ENCODE measurements at regions not wholly inside any gene's neighbourhood (a gene's known extent, or its start where the extent isn't known, plus 50 kb on each side); places are given as distances from the start of the nearest gene placed in this dataset.
"Not testable (repeated sequence)": the region's sequence is repeated elsewhere in the genome, so short reads cannot be mapped to it uniquely, and the experiment has no call there.

DNA sequence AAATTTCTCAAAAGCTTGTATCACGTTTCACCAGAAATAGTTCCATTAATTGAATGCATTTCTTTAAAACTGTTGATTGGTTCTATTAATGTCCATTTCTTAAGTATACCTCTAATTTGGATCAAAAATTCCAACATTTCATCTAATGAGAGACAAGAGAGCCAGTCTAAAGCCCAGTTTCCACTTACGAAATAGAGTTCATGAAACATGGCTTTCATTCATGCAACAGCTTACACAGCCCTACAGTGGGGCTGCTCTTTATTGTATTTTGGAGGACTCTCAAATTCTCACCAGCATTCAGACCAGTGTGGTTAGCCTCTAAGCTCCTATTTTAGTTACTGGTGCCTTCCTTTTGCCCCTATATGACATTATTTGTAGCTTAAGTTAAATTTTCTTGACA, 566.9 kb upstream of the RGMB start:
- no peak for TF ChIP-seq JUND (IDR thresholded peaks at IDR 0.05; ENCODE audit: low read depth)
- DNase-seq (ENCODE audit: low read depth in 1 of 2, low spot score in 1 of 2): no peak
- in situ Hi-C loops (cut with HindIII; ENCODE audit: low pct_unique_long_range_greater_than_20kb, low sequenced_read_pairs): no loop called here

DNA sequence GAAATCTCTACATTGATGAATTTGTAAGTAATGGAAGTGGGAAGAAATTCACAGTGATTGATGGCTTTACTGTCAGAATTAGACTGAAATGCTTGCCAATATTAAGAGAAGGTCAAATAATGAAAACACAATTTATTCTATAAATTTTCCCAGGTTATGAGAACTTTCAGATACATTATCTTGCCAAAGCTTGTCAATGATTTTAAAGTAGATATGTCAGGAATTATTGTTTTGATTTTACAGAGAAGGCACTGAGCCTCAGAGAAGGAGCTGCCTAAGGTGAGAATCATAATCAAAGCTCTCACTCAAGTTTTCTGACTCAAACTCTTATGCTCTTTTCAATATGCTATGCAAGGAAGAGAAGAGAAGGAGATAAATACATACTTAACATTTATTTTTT, 564.0 kb upstream of the RGMB start:
- TF ChIP-seq JUND (IDR thresholded peaks at IDR 0.05; ENCODE audit: low read depth): no peak
- DNase-seq (ENCODE audit: low read depth in 1 of 2, low spot score in 1 of 2): no peak
- in situ Hi-C loops (cut with HindIII; ENCODE audit: low pct_unique_long_range_greater_than_20kb, low sequenced_read_pairs): no loop called here

DNA sequence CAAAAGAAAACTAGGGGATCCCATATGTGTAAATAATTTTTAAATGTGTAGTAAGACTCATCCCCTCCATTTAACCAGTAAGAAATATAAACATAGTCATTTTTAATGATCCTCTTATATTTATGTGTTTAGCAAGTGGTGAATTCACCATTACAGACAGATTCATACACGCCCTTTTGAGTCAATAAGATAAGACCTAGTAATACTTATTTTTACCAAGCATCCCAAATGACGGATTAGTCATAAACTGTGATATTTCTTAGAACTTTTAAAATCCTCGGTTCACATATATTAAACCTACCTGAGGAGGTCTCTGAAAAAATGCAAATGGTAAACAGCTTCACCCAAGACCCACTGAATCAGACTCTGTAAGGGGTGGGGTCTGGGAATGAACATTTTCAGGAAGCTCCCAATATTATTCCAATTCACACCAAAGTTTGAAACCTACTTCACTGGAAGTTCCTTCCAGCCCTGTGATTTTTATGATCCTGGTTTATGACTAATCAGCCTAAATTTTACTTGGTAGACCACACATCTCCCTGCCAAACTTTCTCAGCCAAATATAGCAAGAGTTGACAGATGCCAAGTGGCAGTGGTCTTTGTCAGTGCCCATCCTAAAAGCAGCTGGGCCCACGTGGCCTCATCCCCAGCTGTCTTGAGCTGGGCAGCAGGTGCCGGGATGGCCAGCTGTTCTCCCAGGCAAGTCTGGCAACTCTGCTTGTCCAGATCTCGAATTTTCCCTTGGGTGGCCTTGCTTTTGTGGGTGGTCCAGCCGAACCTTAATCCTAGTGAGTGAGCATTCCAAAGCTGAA, 559.0 kb upstream of the RGMB start:
- in situ Hi-C loops (cut with HindIII; ENCODE audit: low pct_unique_long_range_greater_than_20kb, low sequenced_read_pairs): no loop called here

DNA sequence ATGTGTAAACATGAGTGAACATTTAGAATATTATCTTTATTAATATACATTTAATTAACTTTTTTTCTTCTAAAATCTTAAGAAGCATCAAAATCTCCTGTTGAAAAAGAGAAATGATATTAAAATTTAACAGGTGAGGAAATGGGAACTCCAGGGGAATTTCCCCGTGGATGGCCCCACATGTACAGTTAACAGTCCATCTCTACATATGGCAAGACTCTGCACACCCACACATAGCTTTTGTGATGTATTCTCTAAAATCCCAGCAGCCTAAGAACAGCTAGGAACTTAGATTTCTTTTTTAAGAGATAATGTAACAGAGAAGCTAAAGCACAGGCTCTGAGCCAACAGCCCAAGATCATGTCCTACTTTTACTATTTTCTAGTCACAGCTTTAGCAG, 556.3 kb upstream of the RGMB start:
- TF ChIP-seq JUND (IDR thresholded peaks at IDR 0.05; ENCODE audit: low read depth): no peak
- in situ Hi-C loops (cut with HindIII; ENCODE audit: low pct_unique_long_range_greater_than_20kb, low sequenced_read_pairs): no loop called here
- DNase-seq (ENCODE audit: low read depth in 1 of 2, low spot score in 1 of 2): no peak

More for the DNA sequence above, 559.0 kb upstream of the RGMB start:
- no peak for TF ChIP-seq JUND (IDR thresholded peaks at IDR 0.05; ENCODE audit: low read depth)
- DNase-seq (ENCODE audit: low read depth in 1 of 2, low spot score in 1 of 2): no peak

DNA sequence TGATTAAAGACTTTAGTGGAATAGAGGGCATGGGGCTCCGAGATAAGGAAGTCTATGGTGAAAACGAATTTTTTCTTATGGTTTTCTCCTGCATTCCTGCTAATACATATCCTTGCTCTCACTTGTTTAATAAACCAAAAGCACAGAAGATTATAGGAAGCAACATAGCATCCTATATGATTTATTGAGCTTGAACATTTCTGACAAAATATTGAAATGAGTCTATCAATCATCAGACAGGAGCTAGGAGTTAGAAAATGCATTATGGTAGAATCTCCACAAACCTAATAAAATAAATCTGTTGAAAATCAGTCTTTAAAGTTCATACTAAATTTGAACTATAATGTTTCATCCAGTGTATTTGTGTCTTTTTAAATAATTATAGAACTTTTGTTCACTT, 554.6 kb upstream of the RGMB start:
- TF ChIP-seq JUND (IDR thresholded peaks at IDR 0.05; ENCODE audit: low read depth): no peak
- no peak for DNase-seq (ENCODE audit: low read depth in 1 of 2, low spot score in 1 of 2)
- in situ Hi-C loops (cut with HindIII; ENCODE audit: low pct_unique_long_range_greater_than_20kb, low sequenced_read_pairs): no loop called here

DNA sequence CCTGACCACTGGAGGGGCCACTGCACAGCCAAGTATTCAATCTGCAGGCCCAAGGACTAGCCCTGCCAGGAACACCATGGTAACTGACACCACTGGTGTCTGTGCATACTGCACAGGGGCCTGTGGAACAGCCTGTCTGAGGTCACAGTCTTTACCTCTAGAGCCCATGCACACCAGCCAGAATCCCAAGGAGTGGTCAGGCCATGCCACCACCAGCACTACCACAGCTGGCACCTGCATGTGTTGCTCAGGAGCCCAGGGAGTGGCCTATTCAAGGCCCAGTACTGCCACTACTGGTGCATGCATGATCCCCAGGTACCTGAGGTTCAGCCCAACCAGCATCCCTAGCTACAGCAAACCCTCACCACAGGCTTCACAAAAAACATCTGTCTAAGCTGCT, 546.0 kb upstream of the RGMB start:
- no peak for TF ChIP-seq JUND (IDR thresholded peaks at IDR 0.05; ENCODE audit: low read depth)
- in situ Hi-C loops (cut with HindIII; ENCODE audit: low pct_unique_long_range_greater_than_20kb, low sequenced_read_pairs): no loop called here
- DNase-seq (ENCODE audit: low read depth in 1 of 2, low spot score in 1 of 2): no peak

DNA sequence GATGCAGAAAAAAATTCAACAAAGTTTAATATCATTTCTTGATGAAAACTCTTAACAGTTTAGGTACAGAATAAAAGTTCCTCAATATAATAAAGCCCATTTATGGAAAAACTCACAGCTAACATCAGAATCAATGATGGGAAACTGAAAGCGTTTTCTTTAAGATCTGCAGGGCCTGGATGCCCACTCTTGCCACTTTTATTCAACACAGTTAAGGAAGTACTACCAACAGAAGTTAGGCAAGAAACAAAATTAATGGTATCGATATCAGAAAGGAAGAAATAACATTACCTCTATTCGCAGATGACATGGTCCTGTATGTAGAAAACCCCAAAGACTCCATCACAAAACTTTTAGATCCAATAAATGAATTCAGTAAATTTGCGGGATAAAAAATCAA, 542.4 kb upstream of the RGMB start:
- DNase-seq (ENCODE audit: low read depth in 1 of 2, low spot score in 1 of 2): no peak
- TF ChIP-seq JUND (IDR thresholded peaks at IDR 0.05; ENCODE audit: low read depth): no peak
- in situ Hi-C loops (cut with HindIII; ENCODE audit: low pct_unique_long_range_greater_than_20kb, low sequenced_read_pairs): no loop called here

DNA sequence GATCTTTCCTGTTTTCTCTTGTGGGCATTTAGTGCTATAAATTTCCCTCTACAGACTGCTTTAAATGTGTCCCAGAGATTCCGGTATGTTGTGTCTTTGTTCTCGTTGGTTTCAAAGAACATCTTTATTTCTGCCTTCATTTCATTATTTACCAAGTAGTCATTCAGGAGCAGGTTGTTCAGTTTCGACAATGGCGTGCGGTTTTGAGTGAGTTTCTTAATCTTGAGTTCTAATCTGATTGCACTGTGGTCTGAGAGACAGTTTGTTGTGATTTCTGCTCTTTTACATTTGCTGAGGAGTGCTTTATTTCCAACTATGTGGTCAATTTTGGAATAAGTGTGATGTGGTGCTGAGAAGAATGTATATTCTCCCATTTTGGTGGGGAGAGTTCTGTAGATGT, 535.7 kb upstream of the RGMB start:
- in situ Hi-C loops (cut with HindIII; ENCODE audit: low pct_unique_long_range_greater_than_20kb, low sequenced_read_pairs); DNase-seq (ENCODE audit: low read depth in 1 of 2, low spot score in 1 of 2): not testable (repeated sequence)

DNA sequence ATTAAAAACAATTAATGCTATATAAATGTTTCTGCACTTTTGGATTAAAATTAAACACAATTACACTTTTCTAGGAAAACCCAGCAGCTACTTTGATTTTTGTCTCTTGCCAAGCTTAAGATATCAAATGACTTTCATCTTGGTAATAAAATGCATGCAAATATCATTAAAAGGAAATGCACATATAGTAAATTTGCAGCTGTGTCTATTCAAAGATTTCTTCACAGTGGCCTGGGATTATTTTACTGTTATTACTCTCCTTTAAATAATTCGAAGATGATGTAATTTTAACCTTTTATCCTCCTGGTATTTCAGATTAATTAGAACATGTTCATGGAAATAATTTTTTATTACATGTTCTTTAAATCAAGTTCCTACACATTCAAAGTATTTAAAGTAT, 529.5 kb upstream of the RGMB start:
- DNase-seq (ENCODE audit: low read depth in 1 of 2, low spot score in 1 of 2): no peak
- no peak for TF ChIP-seq JUND (IDR thresholded peaks at IDR 0.05; ENCODE audit: low read depth)
- in situ Hi-C loops (cut with HindIII; ENCODE audit: low pct_unique_long_range_greater_than_20kb, low sequenced_read_pairs): no loop called here

DNA sequence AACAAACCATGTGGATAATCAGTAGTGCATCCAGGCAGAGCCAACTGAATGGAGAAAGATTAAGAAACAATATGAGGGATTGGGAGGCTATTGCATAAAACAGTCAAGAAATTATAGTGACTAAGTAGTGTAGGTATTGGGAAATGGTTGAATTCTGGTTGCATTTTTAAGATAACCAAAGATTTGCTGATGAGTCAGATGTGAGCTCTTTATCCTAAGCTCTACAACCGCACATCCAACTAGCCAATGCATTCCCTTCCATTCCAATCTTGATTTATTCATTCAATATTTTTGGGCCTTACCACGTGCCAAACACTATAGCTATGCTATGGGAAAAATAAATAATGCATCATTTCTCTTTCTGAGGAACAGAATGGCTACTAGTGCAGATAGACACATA, 524.5 kb upstream of the RGMB start:
- no peak for TF ChIP-seq JUND (IDR thresholded peaks at IDR 0.05; ENCODE audit: low read depth)
- no peak for DNase-seq (ENCODE audit: low read depth in 1 of 2, low spot score in 1 of 2)
- in situ Hi-C loops (cut with HindIII; ENCODE audit: low pct_unique_long_range_greater_than_20kb, low sequenced_read_pairs): no loop called here

DNA sequence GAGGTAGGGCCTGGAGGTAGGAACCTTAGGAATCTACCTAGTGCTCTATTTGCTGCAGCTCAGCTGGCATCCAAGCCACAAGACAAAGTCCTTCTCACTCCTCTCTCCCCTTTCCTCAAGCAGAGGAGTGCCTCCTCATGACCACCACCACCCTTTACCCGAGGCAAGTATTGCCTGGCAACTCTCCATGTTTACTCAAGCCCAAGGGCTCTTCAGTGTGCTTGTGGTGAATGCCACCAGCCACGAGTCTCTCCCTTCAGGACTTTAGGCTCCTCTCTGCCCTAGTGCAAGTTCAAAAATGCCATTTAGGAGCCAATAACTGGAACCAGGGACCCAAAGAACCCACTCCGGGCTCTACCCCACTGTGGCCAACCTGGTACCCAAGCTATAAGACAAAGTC, 514.5 kb upstream of the RGMB start:
- in situ Hi-C loops (cut with HindIII; ENCODE audit: low pct_unique_long_range_greater_than_20kb, low sequenced_read_pairs): no loop called here
- peak in 1 of 2 experiments; percentile 36 for DNase-seq (ENCODE audit: low read depth in 1 of 2, low spot score in 1 of 2)
- TF ChIP-seq JUND (IDR thresholded peaks at IDR 0.05; ENCODE audit: low read depth): no peak

DNA sequence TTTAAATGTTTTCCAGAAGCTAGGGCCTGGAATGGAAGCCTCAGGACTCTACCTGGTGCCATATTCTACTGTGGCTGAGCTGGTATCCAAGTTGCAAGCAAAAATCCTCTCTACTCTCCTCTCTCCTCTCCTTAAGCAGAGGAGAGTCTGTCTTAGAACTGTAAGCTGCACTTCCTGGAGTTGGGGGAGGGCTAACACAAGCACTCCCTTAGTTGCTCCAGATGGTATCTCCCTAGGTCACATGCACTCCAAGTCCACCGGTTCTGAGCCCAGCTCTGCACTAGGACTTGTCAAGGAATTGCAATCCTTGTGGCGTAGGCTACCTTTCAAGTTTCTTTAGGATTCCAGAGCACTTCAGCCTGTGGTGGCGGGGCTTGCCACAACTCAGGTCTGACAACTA, 513.9 kb upstream of the RGMB start:
- peak in 1 of 2 experiments; percentile 41 for DNase-seq (ENCODE audit: low read depth in 1 of 2, low spot score in 1 of 2)
- in situ Hi-C loops (cut with HindIII; ENCODE audit: low pct_unique_long_range_greater_than_20kb, low sequenced_read_pairs): no loop called here
- TF ChIP-seq JUND (IDR thresholded peaks at IDR 0.05; ENCODE audit: low read depth): no peak

DNA sequence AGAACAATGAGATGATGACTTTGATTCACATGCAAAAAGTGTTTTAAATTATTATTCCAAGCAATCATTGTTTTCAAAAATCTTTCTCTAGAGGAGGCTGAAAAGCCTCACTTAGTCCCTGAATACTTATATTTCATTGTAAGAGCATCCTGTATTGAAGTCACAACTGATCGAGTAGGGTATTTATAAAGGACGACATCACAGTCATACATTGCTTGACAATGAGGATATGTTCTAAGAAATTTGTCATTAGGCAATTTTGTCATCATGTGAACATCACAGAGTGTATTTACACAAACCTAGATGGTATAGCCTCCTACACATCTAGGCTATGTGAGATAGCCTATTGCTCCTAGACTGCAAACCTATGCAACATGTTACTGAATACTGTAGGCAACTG, 510.4 kb upstream of the RGMB start:
- DNase-seq (ENCODE audit: low read depth in 1 of 2, low spot score in 1 of 2): no peak
- TF ChIP-seq JUND (IDR thresholded peaks at IDR 0.05; ENCODE audit: low read depth): no peak
- in situ Hi-C loops (cut with HindIII; ENCODE audit: low pct_unique_long_range_greater_than_20kb, low sequenced_read_pairs): no loop called here

Measured in T47D (cell line).